ENCODE measurements at regions not wholly inside any gene's neighbourhood (a gene's known extent, or its start where the extent isn't known, plus 50 kb on each side); places are given as distances from the start of the nearest gene placed in this dataset.

- TF ChIP-seq CTCF (IDR thresholded peaks at IDR 0.05) (no peak), POLR2A (IDR thresholded peaks at IDR 0.05) (no peak)
- H3K27me3 ChIP-seq = no peaks in the 10 kb centered on the region
- 89 to 90% methylated on average over 5 of the region's 5 CpGs for whole genome bisulfite sequencing, 2 donors
- no peaks in the 10 kb centered on the region for H3K36me3 ChIP-seq
- no peaks in the 10 kb centered on the region for H3K9me3 ChIP-seq
- DNase-seq = no peak
- no peak overlapping the region for H3K27ac ChIP-seq
- intact Hi-C loops (cut with DNase I) = no loop called here
- H3K4me3 ChIP-seq (replicated peaks in 1 of 3) = no peak overlapping the region
- no peaks in the 10 kb centered on the region for H3K4me1 ChIP-seq
Observed at GRCh38 chr4:158991534-158992155, 111.2 kb upstream of the RAPGEF2 start.

- 73 to 83% methylated on average over 2 of the region's 2 CpGs for WGBS, 2 donors
Observed at GRCh38 chr4:158993891-158994290, 109.0 kb upstream of the RAPGEF2 start.

GRCh38 chr4:158995040-158995439 lies 107.8 kb upstream of the RAPGEF2 start:
- H3K27me3 ChIP-seq = no peaks in the 10 kb centered on the region
- no peaks in the 10 kb centered on the region for H3K36me3 ChIP-seq
- TF ChIP-seq CTCF (IDR thresholded peaks at IDR 0.05) = no peak
- no peak for TF ChIP-seq POLR2A (IDR thresholded peaks at IDR 0.05)
- intact Hi-C loops (cut with DNase I) = no loop called here
- H3K9me3 ChIP-seq = no peaks in the 10 kb centered on the region
- 86 to 92% methylated on average over 2 of the region's 2 CpGs for WGBS, 2 donors
- no peak overlapping the region for H3K27ac ChIP-seq
- DNase-seq = no peak
- no peaks in the 10 kb centered on the region for H3K4me1 ChIP-seq
- H3K4me3 ChIP-seq (replicated peaks in 1 of 3) = no peak overlapping the region

More at GRCh38 chr4:158993891-158994290, 109.0 kb upstream of the RAPGEF2 start:
- no peak overlapping the region for H3K4me3 ChIP-seq (replicated peaks in 1 of 3)
- H3K9me3 ChIP-seq = no peaks in the 10 kb centered on the region
- no peak overlapping the region for H3K27ac ChIP-seq
- H3K36me3 ChIP-seq = no peaks in the 10 kb centered on the region
- no peak for DNase-seq
- no peaks in the 10 kb centered on the region for H3K4me1 ChIP-seq
- TF ChIP-seq POLR2A (IDR thresholded peaks at IDR 0.05) (no peak), CTCF (IDR thresholded peaks at IDR 0.05) (no peak)
- intact Hi-C loops (cut with DNase I) = no loop called here
- H3K27me3 ChIP-seq = no peaks in the 10 kb centered on the region

- H3K9me3 ChIP-seq = no peaks in the 10 kb centered on the region
- no peaks in the 10 kb centered on the region for H3K27me3 ChIP-seq
- no peak overlapping the region for H3K27ac ChIP-seq
- 83% methylated on average over 8 of the region's 8 CpGs for WGBS, 2 donors
- DNase-seq = no peak
- no peaks in the 10 kb centered on the region for H3K4me1 ChIP-seq
- intact Hi-C loops (cut with DNase I) = no loop called here
- no peak for TF ChIP-seq CTCF (IDR thresholded peaks at IDR 0.05)
- TF ChIP-seq POLR2A (IDR thresholded peaks at IDR 0.05) = no peak
- H3K4me3 ChIP-seq (replicated peaks in 1 of 3) = no peak overlapping the region
- no peaks in the 10 kb centered on the region for H3K36me3 ChIP-seq
Observed at GRCh38 chr4:158995965-158996364, 106.9 kb upstream of the RAPGEF2 start.

- H3K4me1 ChIP-seq = no peaks in the 10 kb centered on the region
- no peak overlapping the region for H3K4me3 ChIP-seq (replicated peaks in 1 of 3)
- H3K27me3 ChIP-seq = no peaks in the 10 kb centered on the region
- H3K9me3 ChIP-seq = no peaks in the 10 kb centered on the region
- H3K36me3 ChIP-seq = no peaks in the 10 kb centered on the region
- intact Hi-C loops (cut with DNase I) = no loop called here
- WGBS, 2 donors = 14 to 41% methylated on average over 3 of the region's 3 CpGs
- no peak for TF ChIP-seq CTCF (IDR thresholded peaks at IDR 0.05)
- no peak for TF ChIP-seq POLR2A (IDR thresholded peaks at IDR 0.05)
- DNase-seq = no peak
- no peak overlapping the region for H3K27ac ChIP-seq
Observed at GRCh38 chr4:158996669-158997074, 106.2 kb upstream of the RAPGEF2 start.
